H1 (cell line): ENCODE measurements at regions not wholly inside any gene's neighbourhood (a gene's known extent, or its start where the extent isn't known, plus 50 kb on each side); places are given as distances from the start of the nearest gene placed in this dataset.

Experiments
- CTCF ChIP-seq, 3 experiments: IDR thresholded peaks; 1 replicate in 2 of 3; 2 replicates in 1 of 3; pipeline versions ENCODE4 v1.5.1 to v1.6.1; 2011; ENCODE audit warnings: low read length in 3 of 3, mild to moderate bottlenecking in 3 of 3, inconsistent platforms in 2 of 3, low read depth in 1 of 3, moderate library complexity in 1 of 3; ENCODE audit not compliant: insufficient read depth in 1 of 3; ENCODE audit errors: control extremely low read depth in 1 of 3
- POLR2AphosphoS5 ChIP-seq: IDR thresholded peaks from 2 replicates; pipeline ENCODE4 v1.6.1; 2011; ENCODE audit warnings: low read depth, low read length
- SIX5 ChIP-seq: IDR thresholded peaks from 2 replicates; pipeline ENCODE4 v1.6.1; 2011; ENCODE audit warnings: mild to moderate bottlenecking, low read depth, low read length
- SP2 ChIP-seq: IDR thresholded peaks from 2 replicates; pipeline ENCODE4 v1.6.1; 2012; ENCODE audit warnings: mild to moderate bottlenecking, low read length, inconsistent platforms
- SUZ12 ChIP-seq: fragments of 200-600 bp; sonication (generic); IDR thresholded peaks from 2 replicates; pipeline ENCODE4 v1.6.1; 2012; ENCODE audit warnings: mild to moderate bottlenecking, inconsistent platforms, low read length, moderate library complexity, mixed read lengths

- no peak for TF ChIP-seq CTCF (IDR thresholded peaks at IDR 0.05; ENCODE audit: control extremely low read depth in 1 of 3, insufficient read depth in 1 of 3, low read depth in 1 of 3, low read length in 3 of 3)
- no peak for TF ChIP-seq SP2
- TF ChIP-seq SIX5: no peak
- no peak for TF ChIP-seq POLR2AphosphoS5
- TF ChIP-seq SUZ12: no peak
These were observed 75.3 kb downstream of the ZNF648 start for GRCh38 chr1:181985936-181986906.
